NT2/D1 (cell line): ENCODE measurements at regions not wholly inside any gene's neighbourhood (a gene's known extent, or its start where the extent isn't known, plus 50 kb on each side); places are given as distances from the start of the nearest gene placed in this dataset.

Experiments
- SUZ12 ChIP-seq: IDR thresholded peaks from 2 replicates; pipeline ENCODE4 v1.6.1; 2011; ENCODE audit not compliant: insufficient read length, insufficient read depth; ENCODE audit errors: extremely low read depth
- YY1 ChIP-seq: IDR thresholded peaks from 2 replicates; pipeline ENCODE4 v1.6.1; 2011; ENCODE audit not compliant: insufficient read length, insufficient read depth
- ZNF274 ChIP-seq: IDR thresholded peaks from 2 replicates; pipeline ENCODE4 v1.6.1; 2011; ENCODE audit warnings: mild to moderate bottlenecking, low read depth, low read length

DNA sequence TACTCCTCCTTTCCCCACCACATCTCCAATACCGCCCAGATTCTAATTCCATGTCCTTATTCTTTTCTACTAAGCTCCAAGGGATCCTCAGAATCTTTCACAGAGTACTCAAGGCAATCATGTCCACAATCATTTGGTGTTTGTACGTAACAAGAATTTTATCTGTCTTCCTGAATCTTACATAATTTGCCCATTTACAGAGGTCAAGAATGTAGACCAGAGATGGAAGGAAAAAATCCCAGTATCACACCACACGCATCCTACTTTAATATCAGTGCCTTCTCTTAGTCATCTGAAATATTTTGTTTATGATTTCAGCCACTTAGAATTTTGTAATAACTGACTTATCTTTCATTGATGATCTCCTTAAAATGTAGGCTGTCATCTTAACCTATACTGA lies 366.0 kb upstream of the LRRC7 start:
- TF ChIP-seq ZNF274 (no peak), SUZ12 (no peak), YY1 (no peak)
